AML-193 (cell line): ENCODE measurements at regions not wholly inside any gene's neighbourhood (a gene's known extent, or its start where the extent isn't known, plus 50 kb on each side); places are given as distances from the start of the nearest gene placed in this dataset.
"Not testable (repeated sequence)": the region's sequence is repeated elsewhere in the genome, so short reads cannot be mapped to it uniquely, and the experiment has no call there.

Experiments
- DNase-seq, 2 experiments: peaks; one replicate each; lab custom pipeline; 2025; lab: John Stamatoyannopoulos, UW

DNA sequence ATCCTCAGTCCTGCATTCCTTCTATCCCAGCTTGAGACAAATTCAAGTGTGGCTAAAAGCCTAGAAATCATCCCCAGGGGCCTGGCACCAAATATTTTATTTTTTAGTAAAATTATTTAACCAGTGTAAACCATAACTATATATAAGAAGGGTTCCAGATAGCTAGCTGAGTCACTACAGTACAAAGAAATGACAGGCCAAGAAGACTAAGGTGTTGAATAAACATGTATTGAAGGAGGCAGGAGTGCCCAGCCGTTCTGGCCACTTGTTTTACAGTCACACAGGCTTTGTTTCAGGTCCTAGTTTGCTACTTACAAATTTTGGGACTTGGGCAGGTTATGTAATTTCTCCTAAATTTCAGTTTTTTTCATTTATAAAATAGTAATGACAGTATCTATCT is 225.9 kb upstream of the PITX2 start:
- DNase-seq, result no peak

DNA sequence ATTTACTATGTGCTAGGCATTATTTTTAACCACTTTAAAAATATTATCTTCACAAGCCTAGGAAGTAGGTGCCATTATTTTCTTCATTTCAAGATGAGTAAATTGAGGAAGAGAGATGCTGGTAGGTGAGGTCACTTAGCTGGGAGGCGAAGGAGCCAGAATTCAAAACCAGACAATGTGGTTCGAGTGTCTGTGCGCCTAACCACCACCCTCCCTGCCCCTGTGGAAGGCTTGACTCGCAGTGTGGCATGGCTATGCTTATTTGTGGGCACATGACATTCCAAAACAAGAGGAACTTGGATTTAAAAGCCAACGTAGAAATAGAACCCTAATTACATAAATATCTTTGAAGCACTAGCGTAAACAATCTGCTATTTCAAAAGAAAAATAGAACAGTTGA is 226.6 kb upstream of the PITX2 start:
- no peak for DNase-seq

DNA sequence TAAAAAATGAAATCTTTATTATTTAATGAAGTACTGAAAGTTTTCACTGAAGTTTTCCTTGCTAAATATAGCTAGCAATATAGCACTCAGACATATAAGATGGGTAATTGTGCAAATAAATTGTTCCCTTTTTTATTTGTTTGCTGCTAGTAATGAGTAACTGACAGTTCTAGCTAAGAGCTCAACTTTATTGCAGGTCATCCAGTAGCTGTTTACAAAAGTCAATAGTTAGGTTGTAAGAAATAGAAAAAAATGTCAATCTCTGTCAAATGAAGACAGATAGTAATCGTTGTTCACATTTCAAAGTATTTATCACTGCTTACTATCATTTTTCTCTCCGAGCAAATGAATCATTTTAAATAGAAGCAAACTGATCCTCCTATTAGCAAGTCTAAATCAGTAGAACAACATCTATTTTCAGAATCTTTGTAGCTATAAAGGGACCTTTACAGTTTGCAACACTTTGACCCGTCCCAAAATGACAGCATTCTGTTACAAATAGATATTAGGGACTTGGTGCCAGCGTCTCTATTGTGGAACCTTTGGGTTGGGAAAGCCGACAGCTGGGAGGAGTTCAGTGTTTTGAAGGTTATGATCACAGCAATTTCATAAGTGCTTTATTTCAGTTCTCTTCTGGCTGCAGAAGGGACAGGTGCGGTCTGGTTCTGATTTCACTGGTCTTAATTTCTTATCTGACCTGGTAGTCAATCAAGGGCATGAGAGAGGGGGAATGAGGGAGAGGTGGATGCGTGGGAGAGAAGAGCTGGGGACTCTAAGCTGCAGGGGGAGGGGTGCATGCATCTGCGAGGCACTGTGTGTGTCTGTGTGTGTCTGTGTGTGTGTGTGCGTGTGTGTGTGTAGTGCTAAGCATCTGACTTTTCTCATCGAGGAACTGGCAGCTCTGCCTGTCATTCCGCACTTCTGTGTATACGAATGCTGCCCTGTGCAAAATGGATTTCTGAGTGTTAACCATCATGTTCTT is 227.9 kb upstream of the PITX2 start:
- DNase-seq, result no peak

DNA sequence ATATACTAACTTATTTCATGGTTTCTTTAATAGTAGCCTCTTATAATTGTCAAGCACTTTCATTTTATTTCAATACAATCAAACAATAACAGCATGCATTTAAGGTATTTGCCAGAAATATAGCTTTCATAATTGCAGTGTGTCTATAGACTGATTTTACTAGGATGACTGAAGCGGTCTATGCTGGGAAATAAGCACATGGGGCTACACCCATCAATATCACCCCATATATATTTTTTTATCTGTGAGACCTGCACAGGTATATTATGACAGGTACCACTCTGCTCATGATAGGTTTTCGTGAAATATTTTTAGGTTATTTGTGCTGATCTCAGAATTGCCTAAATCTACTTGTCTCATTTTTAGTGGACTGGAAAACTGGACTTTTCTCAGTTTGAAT is 229.1 kb upstream of the PITX2 start:
- no peak for DNase-seq

DNA sequence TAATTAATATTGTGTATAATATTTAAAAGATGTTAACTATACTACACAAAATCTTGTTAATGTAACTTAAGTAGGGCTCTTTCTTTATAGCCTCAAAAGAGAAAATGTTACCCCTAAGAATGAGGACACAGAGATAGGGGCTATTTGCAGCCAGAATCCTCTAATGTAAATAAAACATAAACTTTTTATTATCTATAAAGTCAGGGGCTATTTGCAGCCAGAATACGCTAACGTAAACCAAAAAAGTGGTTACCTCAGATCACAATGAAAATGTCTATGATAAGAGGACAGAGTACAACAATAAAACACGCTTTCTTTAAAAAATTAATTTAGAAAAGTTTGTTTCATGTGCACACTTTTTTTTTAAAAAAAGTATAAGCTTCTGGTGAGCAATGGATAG is 229.9 kb upstream of the PITX2 start:
- no peak for DNase-seq

DNA sequence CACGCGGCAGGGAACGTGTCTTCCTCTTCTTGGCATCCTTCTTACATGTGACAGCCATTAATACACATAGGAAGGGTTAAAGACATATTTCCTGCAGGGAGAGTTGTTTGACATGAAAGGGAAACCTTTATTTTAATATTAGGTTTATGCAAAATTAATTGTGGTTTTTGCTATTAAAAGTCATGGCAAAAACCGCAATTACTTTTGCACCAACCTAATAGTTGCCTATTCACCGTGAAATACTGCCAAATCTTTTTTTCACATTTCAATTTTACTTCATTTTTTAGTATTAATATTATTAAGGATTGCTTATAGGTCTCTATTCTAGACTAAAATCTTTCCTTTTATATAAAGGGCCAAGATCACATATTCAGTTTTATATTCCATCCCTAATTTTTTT is 230.4 kb upstream of the PITX2 start:
- DNase-seq, result no peak

DNA sequence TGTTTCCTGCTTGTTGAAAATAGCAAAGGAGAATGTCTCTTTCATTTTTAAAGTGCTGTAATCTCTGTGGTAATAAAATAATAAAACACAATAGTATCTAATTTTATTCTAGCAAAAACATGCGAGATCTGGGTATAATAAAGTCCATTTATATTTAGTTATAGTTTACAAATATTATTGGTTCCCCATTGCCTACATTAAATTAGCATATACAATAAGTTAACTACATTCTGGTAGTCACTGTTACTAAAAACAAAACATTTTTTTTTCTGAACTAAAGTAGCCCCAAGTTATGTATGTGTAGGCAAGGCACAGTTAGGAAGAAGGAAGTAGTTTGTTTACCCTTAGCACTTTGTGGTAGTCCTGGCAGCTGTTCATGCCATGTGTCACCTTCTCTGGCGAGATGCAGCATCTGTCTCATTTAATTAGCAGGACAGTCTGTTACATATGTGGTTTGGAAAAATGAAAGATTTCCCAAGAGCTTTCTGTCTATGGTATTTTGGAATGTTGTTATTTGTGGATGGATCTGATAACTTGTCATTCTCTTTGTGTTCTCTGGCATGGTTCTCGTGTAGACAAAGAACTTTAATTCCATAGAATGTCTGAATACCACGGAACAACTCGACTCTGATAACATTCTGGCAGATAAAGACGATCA is 231.3 kb upstream of the PITX2 start:
- no peak for DNase-seq

DNA sequence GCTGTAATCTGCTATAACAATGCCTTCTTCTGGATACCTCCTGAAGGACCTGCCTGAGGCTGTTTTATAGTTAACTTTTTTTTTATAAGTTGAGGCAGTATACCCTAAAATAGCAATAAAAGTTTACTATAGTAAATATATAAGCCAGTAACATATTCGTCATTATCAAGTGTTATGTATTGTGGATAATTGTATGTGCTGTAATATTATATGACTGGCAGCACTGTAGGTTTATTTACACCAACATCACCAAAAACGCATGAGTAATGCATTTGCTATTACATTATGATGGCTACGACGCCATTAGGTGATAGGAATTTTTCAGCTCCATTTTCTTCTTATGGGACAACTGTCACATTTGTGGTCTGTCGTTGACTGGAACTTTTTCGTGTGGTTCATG is 237.2 kb upstream of the PITX2 start:
- DNase-seq, result no peak

DNA sequence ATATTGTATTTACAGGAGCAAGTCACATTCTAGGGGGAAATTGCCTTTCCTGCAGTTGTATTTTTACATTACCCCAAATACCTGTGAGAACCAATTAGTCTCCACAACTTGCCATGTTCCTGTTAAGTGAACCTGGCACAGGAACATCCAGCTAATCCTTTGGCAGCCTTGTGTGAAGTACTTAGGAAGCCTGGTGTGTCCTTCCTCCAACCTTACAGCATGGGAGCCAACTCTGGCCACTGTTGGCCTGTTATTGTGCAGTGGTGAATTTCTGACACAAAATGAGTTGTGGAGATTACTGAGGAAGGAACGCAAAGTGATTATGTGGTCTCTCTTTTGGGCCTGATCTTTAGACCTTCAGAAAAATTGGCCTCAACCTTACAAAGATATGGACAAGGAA is 238.0 kb upstream of the PITX2 start:
- no peak for DNase-seq

DNA sequence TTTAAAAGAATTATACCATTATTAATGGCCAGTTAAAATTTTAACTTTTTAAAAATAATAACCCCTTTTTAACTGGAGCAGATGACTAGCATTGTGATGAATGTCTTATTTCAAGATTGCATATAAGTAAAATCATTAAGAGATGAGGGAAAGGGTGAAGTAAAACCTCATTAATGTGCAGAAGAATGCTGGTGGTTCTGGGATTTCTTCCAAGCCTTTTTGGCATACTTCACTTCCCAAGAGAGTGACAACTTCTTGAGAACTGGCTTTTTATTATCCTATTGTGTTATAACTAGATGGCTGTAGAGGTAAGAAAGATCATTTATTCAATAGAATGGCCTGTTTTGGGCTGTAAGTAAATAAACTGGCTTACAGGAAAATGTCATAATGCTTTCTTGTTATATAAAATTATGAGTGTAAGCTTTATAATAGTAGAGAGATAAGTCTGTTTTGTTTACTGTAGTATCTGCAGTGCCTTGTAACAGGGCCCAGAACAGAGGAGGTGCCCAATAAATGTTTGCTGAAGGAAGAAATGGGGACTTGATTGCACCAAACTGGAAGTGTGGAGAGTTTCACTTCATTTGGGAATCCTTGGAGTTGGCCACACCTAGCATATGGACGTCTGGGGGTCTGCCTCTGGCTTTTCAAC is 242.9 kb upstream of the PITX2 start:
- no peak for DNase-seq

DNA sequence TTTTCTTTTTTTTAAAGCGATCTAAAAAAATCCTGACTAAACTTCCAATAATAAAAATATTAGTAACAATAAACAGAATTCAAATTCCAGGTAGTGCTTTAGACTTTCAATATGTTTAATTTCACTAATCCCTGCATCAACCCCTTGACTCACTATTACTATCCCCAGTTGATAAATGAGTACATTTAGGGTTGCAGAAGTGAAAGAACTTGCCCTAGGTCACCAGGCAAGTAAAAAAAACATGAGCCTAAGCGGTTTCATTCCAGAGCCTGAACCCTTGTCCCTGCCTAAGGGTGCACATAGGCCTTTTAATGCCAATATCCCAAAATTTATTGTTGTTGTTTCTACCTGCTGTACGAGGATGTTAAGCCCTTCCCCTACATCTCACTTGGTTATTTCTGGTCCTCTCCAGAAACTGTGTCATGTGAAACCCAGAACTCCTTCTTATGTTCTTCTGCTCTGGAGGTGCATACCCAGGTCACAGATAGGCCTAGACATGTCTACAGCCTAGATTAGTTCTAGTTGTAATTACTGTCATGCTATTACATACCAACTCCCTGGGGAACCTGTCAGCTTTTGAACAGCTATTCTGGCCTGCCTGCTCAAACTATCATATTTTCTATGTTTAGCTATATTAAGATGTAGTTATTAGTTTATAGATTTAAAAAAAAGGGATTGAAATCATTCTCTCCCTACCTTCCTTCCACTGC is 244.5 kb upstream of the PITX2 start:
- DNase-seq, result no peak

DNA sequence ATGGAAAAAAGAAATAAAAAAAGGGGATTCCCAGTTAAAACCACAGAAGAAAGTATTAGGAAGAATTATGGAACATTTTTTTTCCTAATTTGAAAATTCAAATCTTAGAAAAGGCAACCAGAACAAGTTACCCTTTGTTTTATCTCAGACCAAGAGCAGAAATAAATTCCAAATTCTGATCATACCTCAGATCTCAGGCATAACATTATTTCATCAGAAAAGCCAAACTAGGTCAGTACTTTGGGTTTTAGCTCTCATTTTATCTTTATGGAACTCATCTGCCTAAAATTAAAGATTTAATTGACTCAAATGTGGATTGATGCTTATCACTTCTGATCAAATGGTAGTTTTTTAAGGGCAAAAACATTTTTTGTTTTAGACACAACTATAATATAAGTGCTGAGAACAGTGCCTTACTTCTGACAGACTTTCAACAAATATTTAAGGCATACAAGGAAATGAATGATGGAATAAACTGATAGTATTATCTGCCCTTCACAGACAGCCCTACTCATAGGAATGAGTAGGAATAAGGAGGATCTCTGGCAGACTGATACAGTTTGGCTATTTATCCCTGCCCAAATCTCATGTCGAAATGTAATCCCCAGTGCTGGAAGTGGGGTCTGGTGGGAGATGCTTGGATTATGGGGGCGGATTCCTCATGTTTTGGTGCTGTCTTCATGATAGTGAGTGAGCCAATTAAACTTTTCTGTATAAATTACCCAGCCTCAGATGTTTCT is 245.3 kb upstream of the PITX2 start:
- no peak for DNase-seq

DNA sequence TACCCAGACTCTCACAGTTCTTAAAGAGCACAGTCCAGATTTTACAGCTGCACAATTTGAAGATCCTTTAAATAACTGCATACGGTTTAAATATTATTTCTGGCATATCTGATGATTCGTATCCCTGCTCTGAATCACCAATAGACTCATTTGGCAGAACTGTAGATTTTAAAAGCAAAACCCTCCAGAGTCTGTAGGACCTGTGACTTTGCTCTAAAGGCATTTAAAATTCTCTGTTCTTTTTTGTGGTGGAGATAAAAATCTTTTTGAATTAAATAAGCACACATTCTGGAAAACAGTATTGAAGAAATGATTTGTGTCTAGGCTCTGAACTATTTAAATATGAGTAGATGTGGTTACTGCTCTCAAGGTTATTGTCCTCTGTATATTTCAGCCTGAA is 246.2 kb upstream of the PITX2 start:
- no peak for DNase-seq

DNA sequence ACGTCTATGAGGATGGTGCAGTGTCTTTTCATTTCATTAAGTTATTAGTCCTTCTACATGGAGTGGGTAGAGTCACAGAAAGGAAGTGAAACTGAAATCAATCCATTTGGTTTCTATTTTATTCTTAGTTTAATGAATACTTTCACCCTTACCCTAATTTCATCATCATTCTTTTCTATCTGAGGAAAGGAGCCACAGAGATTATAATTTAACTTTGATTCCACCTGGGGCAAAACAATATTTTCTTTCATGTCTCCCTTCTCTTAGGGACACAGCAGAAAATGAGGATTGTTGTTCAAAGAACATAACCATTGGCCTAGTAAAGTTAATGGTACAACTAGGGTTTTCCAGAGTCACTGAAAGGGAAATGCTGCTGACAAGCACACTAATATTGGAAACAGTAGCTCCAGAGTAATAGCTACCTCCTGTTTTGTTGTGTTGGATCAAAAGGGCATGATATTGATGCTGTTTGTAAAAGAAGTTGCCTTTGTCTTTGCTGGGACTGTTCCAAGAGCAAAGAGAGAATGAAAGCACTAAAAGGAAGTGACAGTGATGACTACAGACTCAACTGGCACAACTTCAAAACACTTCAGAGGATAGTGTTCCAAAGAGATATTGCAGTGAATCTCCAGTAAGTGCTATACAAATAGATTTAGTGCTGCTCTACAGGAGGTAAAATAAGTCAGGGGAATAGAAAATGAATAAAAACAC is 247.1 kb upstream of the PITX2 start:
- DNase-seq, result no peak

DNA sequence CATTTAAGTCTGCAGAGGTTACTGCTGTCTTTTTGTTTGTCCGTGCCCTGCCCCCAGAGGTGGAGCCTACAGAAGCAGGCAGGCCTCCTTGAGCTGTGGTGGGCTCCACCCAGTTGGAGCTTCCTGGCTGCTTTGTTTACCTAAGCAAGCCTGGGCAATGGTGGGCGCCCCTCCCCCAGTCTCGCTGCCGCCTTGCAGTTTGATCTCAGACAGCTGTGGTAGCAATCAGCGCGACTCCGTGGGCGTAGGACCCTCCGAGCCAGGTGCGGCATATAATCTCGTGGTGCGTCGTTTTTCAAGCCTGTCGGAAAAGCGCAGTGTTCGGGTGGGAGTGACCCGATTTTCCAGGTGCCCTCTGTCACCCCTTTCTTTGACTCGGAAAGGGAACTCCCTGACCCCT is 253.3 kb upstream of the PITX2 start:
- not testable (repeated sequence) for DNase-seq

DNA sequence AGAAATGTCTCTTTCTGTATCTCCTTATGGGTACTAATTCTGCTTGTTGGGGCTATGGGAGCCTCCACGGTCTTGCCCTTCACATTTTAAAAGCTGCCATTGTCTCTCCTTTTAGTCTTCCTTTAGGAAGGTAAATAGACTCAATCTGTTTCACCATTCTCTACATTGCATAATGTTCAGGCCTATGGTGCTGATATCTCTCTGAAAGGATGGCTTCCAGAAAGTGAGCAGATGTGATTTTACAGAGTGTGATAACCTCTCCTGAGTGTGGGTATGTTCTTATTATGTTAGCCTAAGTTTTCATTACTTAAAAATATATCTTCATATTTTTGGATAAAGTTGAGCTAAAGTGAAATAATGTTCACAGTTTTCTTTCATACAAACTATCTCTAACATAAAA is 254.0 kb upstream of the PITX2 start:
- no peak for DNase-seq

DNA sequence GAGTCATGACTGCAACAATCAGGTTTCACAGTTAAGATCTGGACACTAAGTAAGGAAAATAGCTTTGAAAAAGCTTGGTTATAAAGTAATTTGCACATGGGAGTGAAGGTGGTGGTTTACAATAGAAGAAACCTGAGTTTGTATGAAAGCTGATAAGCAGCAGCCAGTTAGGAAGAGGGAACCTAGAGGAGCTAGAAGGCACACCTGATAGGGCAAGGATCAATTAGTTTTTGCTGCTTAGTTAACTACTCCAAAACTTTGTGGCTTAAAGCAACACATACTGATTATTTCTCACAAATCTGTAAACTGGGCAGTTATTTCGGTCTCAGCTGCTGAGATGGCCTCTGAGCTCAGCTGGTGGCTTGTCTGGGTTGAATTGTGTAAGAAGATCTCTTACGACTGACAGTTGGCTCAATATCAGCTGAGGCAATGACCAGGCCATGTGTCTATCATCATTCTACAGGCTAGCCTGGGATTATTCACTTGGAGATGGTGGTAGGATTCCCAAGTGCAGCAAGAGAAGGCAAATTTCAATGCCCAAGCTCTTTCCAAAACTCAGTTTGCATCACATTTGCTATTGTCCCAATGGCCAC is 255.0 kb upstream of the PITX2 start:
- no peak for DNase-seq

DNA sequence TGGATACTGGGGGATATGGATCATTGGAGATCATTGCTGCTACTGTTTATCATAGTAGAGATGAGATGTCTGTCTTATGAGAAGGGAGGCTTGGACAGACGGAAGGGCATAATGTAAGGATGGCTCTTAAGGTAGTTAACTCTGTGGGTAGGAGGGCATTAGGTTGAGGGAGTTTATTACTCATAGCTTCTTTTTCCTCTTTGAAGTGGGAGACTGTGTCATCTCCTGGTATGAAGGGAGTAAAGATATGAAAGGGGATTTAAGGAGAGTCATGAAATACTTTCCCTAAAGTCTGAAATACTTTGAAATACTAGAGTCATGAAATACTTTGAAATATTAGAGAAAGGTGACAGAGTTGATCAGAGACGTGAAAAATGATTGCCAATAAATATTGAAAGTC is 255.5 kb upstream of the PITX2 start:
- DNase-seq, result no peak

DNA sequence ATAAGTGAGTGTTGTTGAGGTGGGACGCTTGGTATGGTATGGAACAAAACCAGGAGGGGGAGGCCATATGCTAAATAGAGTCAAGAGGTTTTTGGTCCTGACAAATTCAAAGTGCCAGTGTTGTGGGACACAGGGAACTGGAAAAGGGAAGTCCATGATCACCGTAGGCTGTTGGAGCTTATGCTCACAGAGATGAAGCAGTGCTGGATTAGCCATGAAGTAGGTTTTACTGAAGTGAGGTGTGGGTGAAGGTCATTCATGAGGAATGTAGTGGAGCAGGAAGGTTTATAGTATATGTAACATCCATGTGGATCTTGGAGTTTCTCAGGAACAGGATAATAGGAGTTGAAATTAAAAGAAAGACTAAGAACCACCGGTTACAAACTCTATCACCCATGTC is 256.1 kb upstream of the PITX2 start:
- no peak for DNase-seq

DNA sequence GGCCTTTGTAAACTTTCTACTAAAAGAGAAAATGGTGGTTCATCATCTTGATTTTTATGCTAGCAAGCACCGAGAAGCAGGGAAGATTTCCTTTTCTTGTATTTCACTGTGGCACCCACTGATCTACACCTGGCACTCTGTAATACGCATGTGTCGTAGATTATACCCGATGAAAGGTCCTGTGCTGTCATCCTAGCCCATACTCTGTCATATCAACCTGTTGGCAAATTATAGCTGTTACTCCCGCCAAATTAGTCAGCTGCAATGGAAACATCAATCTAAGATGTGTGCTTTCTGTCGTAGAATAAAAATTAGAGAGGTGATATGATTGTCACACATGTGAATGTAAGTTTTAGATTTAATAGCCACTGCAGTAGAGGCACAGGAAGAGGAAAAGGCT is 263.4 kb upstream of the PITX2 start:
- no peak for DNase-seq

DNA sequence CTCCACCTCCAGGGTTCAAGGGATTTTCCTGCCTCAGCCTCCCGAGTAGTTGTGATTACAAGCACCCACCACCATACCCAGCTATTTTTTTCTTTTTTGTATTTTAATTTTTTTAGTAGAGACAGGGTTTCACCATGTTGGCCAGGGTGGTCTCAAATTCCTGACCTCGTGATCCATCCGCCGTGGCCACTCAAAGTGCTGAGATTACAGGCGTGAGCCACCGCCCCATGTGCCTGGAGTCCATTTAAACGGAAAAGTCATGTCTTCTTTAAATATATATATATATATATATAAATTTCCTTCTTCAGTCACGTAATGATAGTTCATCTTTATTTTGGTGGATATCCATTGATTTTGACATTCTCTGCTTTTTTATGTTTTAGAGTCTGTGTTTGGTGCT is 264.0 kb upstream of the PITX2 start:
- no peak for DNase-seq
